Sigmoid colon (tissue), 4 donors: ENCODE measurements at regions not wholly inside any gene's neighbourhood (a gene's known extent, or its start where the extent isn't known, plus 50 kb on each side); places are given as distances from the start of the nearest gene placed in this dataset.

ENCODE experiments used
- POLR2AphosphoS5 ChIP-seq, 4 donors: sonication (generic); formaldehyde crosslinking; IDR thresholded peaks; one replicate each; pipeline ENCODE4 v1.6.1; 2017; ENCODE audit warnings: antibody characterized with exemption in 4 of 4
- TF ChIP-seq, protein P1 (sequence below), 4 experiments: fragments of 450-650 bp in 3 of 4; fragments of 200-600 bp in 1 of 4; IDR thresholded peaks; one replicate each; pipeline ENCODE4 v1.5.1; 2016 to 2019; ENCODE audit warnings: antibody characterized with exemption in 4 of 4, mild to moderate bottlenecking in 3 of 4, moderate library complexity in 2 of 4

GRCh38 chr21:27382404-27382803, 415.5 kb upstream of the ADAMTS5 start:
- TF ChIP-seq, protein P1, sequence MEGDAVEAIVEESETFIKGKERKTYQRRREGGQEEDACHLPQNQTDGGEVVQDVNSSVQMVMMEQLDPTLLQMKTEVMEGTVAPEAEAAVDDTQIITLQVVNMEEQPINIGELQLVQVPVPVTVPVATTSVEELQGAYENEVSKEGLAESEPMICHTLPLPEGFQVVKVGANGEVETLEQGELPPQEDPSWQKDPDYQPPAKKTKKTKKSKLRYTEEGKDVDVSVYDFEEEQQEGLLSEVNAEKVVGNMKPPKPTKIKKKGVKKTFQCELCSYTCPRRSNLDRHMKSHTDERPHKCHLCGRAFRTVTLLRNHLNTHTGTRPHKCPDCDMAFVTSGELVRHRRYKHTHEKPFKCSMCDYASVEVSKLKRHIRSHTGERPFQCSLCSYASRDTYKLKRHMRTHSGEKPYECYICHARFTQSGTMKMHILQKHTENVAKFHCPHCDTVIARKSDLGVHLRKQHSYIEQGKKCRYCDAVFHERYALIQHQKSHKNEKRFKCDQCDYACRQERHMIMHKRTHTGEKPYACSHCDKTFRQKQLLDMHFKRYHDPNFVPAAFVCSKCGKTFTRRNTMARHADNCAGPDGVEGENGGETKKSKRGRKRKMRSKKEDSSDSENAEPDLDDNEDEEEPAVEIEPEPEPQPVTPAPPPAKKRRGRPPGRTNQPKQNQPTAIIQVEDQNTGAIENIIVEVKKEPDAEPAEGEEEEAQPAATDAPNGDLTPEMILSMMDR (IDR thresholded peaks at IDR 0.05) = no peak
- no peak for TF ChIP-seq POLR2AphosphoS5 (IDR thresholded peaks at IDR 0.05)
